ENCODE measurements at regions not wholly inside any gene's neighbourhood (a gene's known extent, or its start where the extent isn't known, plus 50 kb on each side); places are given as distances from the start of the nearest gene placed in this dataset.

GRCh38 chr6:6764764-6765434 lies 176.4 kb downstream of the LY86 start:
- TF ChIP-seq GATA2 (IDR thresholded peaks at IDR 0.05; ENCODE audit: low read depth, low read length) (no peak), GATA3 (IDR thresholded peaks at IDR 0.05; ENCODE audit: low read depth, low read length) (no peak)

All from SH-SY5Y (cell line).